Activated naive CD8-positive, alpha-beta T cell treated with anti-CD3 and anti-CD28 coated beads, Interleukin-2, amount 50 U/mL, for 24 hours (primary cell): ENCODE measurements at regions not wholly inside any gene's neighbourhood (a gene's known extent, or its start where the extent isn't known, plus 50 kb on each side); places are given as distances from the start of the nearest gene placed in this dataset.

Source experiments
- ATAC-seq: fragments of 150-1000 bp; cut with Tn5 transposase; one replicate; pipeline ENCODE4 v1.10.0; 2021
- DNase-seq: peaks from one replicate; pipeline ENCODE4 v3.0.0; 2021
- H3K27ac Mint-ChIP-seq: one replicate; pipeline ENCODE4 v1.8.0; 2021; ENCODE audit warnings: mild to moderate bottlenecking, mixed read lengths
- H3K27me3 Mint-ChIP-seq: one replicate; pipeline ENCODE4 v1.8.0; 2021; ENCODE audit warnings: mixed read lengths
- H3K36me3 Mint-ChIP-seq: one replicate; pipeline ENCODE4 v1.8.0; 2021; ENCODE audit warnings: low read depth, mixed read lengths
- H3K4me1 Mint-ChIP-seq: one replicate; pipeline ENCODE4 v1.8.0; 2021; ENCODE audit warnings: mixed read lengths
- H3K4me3 Mint-ChIP-seq: one replicate; pipeline ENCODE4 v1.8.0; 2021; ENCODE audit warnings: mild to moderate bottlenecking, moderate library complexity, mixed read lengths
- H3K9me3 Mint-ChIP-seq: one replicate; pipeline ENCODE4 v1.8.0; 2021; ENCODE audit warnings: mixed read lengths

GRCh38 chr6:63516186-63516944 lies 55.9 kb upstream of the LOC128125822 start:
- Mint-ChIP-seq H3K9me3 (no peaks in the 10 kb centered on the region), H3K4me3 (no peak overlapping the region), H3K27ac (no peak overlapping the region), H3K4me1 (peaks cover 3% of the 10 kb centered on the region), H3K27me3 (peaks cover 6% of the 10 kb centered on the region), H3K36me3 (no peaks in the 10 kb centered on the region)
- DNase-seq (no peak), ATAC-seq (no peak)

GRCh38 chr6:63517221-63517620 lies 55.1 kb upstream of the LOC128125822 start:
- no peak for DNase-seq
- Mint-ChIP-seq H3K9me3 (no peaks in the 10 kb centered on the region), H3K27me3 (peaks cover 6% of the 10 kb centered on the region), H3K36me3 (no peaks in the 10 kb centered on the region), H3K4me3 (no peak overlapping the region), H3K27ac (no peak overlapping the region), H3K4me1 (peaks cover 3% of the 10 kb centered on the region)
- ATAC-seq = no peak

GRCh38 chr6:63521475-63522210 lies 50.6 kb upstream of the LOC128125822 start:
- no peak for ATAC-seq
- H3K9me3 Mint-ChIP-seq = no peaks in the 10 kb centered on the region
- no peaks in the 10 kb centered on the region for H3K36me3 Mint-ChIP-seq
- no peak for DNase-seq
- no peak overlapping the region for H3K4me3 Mint-ChIP-seq
- H3K27ac Mint-ChIP-seq = no peak overlapping the region
- H3K27me3 Mint-ChIP-seq = peaks cover 3% of the 10 kb centered on the region
- peaks cover 3% of the 10 kb centered on the region for H3K4me1 Mint-ChIP-seq
